GM12878 (cell line): ENCODE measurements at regions not wholly inside any gene's neighbourhood (a gene's known extent, or its start where the extent isn't known, plus 50 kb on each side); places are given as distances from the start of the nearest gene placed in this dataset.

ENCODE experiments used
- CTCF ChIP-seq, 3 experiments: IDR thresholded peaks in 2 of 3; conservative IDR thresholded peaks in 1 of 3; 2 replicates each; pipeline ENCODE4 v1.5.1; 2011; ENCODE audit warnings: low read depth in 3 of 3, low read length in 3 of 3, mild to moderate bottlenecking in 3 of 3, control low read depth in 2 of 3, moderate library complexity in 2 of 3, inconsistent platforms in 1 of 3, mixed read lengths in 1 of 3; ENCODE audit not compliant: control insufficient read depth in 2 of 3, insufficient read depth in 1 of 3; ENCODE audit errors: extremely low read depth in 1 of 3
- POLR2A ChIP-seq: IDR thresholded peaks from 2 replicates; pipeline ENCODE4 v1.6.1; 2011; ENCODE audit warnings: low read depth, mild to moderate bottlenecking, low read length
- RAD21 ChIP-seq: IDR thresholded peaks from 2 replicates; pipeline ENCODE4 v1.6.1; 2011; ENCODE audit warnings: mild to moderate bottlenecking, low read depth, low read length, moderate library complexity; ENCODE audit not compliant: insufficient read depth
- SP1 ChIP-seq: IDR thresholded peaks from one replicate; pipeline ENCODE4 v1.6.1; 2011; ENCODE audit warnings: low read depth, low read length
- USF2 ChIP-seq: IDR thresholded peaks from 2 replicates; pipeline ENCODE4 v1.6.1; 2011; ENCODE audit warnings: low read depth, low read length, improper control_type of control experiment, borderline replicate concordance
- TF ChIP-seq, protein P1 (sequence below): fragments of 450-650 bp; IDR thresholded peaks from 2 replicates; pipeline ENCODE4 v1.6.1; 2017; ENCODE audit warnings: mild to moderate bottlenecking
- TF ChIP-seq, protein P2 (sequence below): IDR thresholded peaks from 2 replicates; pipeline ENCODE4 v1.6.1; 2012; ENCODE audit warnings: mild to moderate bottlenecking, low read depth, low read length

DNA sequence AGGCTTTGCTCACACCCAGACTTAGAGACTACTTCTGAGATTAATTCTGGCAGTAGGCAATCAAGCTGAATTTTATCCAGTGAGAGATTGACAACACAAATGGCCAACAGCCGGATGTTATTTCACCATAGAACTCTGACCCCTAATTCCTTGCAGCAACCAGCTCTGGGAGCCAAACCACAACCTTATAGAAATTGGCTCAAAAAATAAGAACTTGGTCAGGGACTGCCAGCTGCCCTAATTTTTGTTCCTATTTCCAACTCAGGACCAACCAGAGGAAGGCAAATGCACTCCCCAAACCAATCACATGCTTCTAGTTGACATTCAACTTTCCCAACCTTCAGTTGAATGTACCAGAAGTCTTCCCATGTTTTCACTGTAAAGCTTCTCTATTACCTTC, 269.7 kb downstream of the HS3ST1 start:
- no peak for TF ChIP-seq CTCF (IDR thresholded peaks at IDR 0.05 in 2 of 3, conservative IDR thresholded peaks at IDR 0.05 in 1 of 3; ENCODE audit: control insufficient read depth in 2 of 3, extremely low read depth in 1 of 3, insufficient read depth in 1 of 3, low read depth in 3 of 3, low read length in 3 of 3)
- TF ChIP-seq RAD21 = no peak
- TF ChIP-seq, protein P1, sequence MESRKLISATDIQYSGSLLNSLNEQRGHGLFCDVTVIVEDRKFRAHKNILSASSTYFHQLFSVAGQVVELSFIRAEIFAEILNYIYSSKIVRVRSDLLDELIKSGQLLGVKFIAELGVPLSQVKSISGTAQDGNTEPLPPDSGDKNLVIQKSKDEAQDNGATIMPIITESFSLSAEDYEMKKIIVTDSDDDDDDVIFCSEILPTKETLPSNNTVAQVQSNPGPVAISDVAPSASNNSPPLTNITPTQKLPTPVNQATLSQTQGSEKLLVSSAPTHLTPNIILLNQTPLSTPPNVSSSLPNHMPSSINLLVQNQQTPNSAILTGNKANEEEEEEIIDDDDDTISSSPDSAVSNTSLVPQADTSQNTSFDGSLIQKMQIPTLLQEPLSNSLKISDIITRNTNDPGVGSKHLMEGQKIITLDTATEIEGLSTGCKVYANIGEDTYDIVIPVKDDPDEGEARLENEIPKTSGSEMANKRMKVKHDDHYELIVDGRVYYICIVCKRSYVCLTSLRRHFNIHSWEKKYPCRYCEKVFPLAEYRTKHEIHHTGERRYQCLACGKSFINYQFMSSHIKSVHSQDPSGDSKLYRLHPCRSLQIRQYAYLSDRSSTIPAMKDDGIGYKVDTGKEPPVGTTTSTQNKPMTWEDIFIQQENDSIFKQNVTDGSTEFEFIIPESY = no peak
- TF ChIP-seq POLR2A = no peak
- no peak for TF ChIP-seq USF2
- no peak for TF ChIP-seq SP1
- TF ChIP-seq, protein P2, sequence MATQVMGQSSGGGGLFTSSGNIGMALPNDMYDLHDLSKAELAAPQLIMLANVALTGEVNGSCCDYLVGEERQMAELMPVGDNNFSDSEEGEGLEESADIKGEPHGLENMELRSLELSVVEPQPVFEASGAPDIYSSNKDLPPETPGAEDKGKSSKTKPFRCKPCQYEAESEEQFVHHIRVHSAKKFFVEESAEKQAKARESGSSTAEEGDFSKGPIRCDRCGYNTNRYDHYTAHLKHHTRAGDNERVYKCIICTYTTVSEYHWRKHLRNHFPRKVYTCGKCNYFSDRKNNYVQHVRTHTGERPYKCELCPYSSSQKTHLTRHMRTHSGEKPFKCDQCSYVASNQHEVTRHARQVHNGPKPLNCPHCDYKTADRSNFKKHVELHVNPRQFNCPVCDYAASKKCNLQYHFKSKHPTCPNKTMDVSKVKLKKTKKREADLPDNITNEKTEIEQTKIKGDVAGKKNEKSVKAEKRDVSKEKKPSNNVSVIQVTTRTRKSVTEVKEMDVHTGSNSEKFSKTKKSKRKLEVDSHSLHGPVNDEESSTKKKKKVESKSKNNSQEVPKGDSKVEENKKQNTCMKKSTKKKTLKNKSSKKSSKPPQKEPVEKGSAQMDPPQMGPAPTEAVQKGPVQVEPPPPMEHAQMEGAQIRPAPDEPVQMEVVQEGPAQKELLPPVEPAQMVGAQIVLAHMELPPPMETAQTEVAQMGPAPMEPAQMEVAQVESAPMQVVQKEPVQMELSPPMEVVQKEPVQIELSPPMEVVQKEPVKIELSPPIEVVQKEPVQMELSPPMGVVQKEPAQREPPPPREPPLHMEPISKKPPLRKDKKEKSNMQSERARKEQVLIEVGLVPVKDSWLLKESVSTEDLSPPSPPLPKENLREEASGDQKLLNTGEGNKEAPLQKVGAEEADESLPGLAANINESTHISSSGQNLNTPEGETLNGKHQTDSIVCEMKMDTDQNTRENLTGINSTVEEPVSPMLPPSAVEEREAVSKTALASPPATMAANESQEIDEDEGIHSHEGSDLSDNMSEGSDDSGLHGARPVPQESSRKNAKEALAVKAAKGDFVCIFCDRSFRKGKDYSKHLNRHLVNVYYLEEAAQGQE = no peak
